Erythroblast (primary cell): ENCODE measurements at regions not wholly inside any gene's neighbourhood (a gene's known extent, or its start where the extent isn't known, plus 50 kb on each side); places are given as distances from the start of the nearest gene placed in this dataset.

Source experiments
- GATA1 ChIP-seq: IDR thresholded peaks from 2 replicates; pipeline ENCODE4 v1.6.1; 2011; ENCODE audit warnings: low read depth, mild to moderate bottlenecking, control low read depth, low read length, moderate library complexity
- POLR2A ChIP-seq: IDR thresholded peaks from 2 replicates; pipeline ENCODE4 v1.6.1; 2011; ENCODE audit warnings: mild to moderate bottlenecking, low read length

DNA sequence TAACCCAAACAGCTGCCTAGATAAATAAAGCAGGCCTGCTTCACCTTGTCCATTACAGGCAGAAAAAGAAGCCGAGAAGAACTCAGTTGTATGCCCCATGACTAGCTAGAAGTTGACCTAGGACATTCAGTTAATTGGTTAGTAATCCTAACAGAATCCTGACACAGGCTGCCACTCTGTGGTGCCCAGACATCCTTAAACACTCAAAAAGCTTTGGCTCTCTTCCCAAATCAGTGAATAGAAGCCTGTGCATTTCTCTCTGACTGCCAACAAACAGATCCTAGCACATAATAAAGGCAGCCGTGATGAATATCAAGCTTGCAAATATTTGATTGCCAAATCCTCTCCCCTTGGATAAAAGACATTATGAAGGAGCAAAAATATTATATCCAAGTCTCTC, 519.1 kb upstream of the EYS start:
- TF ChIP-seq POLR2A (no peak), GATA1 (no peak)
